ENCODE measurements at regions not wholly inside any gene's neighbourhood (a gene's known extent, or its start where the extent isn't known, plus 50 kb on each side); places are given as distances from the start of the nearest gene placed in this dataset.

DNA sequence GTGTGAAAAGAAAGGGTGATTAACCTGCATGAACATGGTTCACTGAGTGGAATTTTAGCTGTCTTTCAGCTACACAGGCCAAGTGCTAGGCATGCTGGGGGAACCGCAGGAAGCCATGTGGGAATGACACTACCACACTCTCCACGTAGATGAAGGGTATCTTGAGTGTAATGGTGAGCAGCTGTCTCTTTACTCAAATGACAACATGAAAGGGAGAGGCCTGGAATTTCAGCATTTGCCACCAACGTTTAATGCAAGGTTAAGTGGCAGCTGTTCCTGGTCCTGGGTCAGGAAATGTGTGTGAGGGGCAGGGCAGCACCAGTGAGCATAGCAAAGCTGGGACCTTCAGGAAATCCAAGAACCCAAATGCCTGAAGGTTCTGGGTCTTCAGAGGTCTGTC is 588.4 kb downstream of the SLC4A3 start:
- Histone ChIP-seq H3K27me3 (no peaks in the 10 kb centered on the region), H3K4me3 (no peak overlapping the region), H3K27ac (no peak overlapping the region), H3K9me3 (no peaks in the 10 kb centered on the region), H3K36me3 (no peaks in the 10 kb centered on the region), H3K4me1 (peaks cover 9% of the 10 kb centered on the region)
- intact Hi-C loops (cut with DNase I) = loop anchor here (10.0 kb wide), 1 partner anchor 1401 kb away; no protein-coding TSS in a partner anchor
- DNase-seq (ENCODE audit: extremely low spot score in 2 of 2) = no peak
- no peak for TF ChIP-seq CTCF (IDR thresholded peaks at IDR 0.05)
- no peak for TF ChIP-seq POLR2AphosphoS5 (IDR thresholded peaks at IDR 0.05; ENCODE audit: insufficient read depth in 1 of 2, low read depth in 1 of 2)
- TF ChIP-seq POLR2A (IDR thresholded peaks at IDR 0.05) = no peak

DNA sequence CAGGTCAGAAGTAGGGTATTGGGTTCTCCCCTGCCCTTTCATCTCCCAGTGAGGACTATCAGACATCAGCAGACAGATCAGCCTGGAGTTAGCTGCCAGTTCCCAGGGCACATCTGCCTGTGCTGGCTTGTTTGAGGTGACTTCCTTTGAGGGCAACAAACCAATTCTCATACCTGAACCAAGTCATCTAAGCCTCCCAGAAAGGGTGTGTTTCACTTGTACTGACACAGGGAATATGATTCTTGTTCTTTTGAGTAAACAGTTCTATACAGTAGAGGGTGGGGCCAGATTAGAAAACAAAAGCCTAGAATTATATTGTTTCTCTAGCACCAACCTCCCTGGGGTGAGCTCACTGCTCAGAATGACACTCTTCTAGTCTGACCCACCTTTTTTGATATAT is 591.9 kb downstream of the SLC4A3 start:
- Histone ChIP-seq H3K4me3 (no peak overlapping the region), H3K4me1 (peaks cover 9% of the 10 kb centered on the region), H3K27ac (no peak overlapping the region), H3K27me3 (no peaks in the 10 kb centered on the region), H3K36me3 (no peaks in the 10 kb centered on the region), H3K9me3 (no peaks in the 10 kb centered on the region)
- no peak for DNase-seq (ENCODE audit: extremely low spot score in 2 of 2)
- intact Hi-C loops (cut with DNase I) = loop anchor here (10.0 kb wide), 1 partner anchor 1405 kb away; no protein-coding TSS in a partner anchor
- TF ChIP-seq CTCF (IDR thresholded peaks at IDR 0.05) (no peak), POLR2AphosphoS5 (IDR thresholded peaks at IDR 0.05; ENCODE audit: insufficient read depth in 1 of 2, low read depth in 1 of 2) (peak in 1 of 2 donors; percentile 83), POLR2A (IDR thresholded peaks at IDR 0.05) (no peak)

DNA sequence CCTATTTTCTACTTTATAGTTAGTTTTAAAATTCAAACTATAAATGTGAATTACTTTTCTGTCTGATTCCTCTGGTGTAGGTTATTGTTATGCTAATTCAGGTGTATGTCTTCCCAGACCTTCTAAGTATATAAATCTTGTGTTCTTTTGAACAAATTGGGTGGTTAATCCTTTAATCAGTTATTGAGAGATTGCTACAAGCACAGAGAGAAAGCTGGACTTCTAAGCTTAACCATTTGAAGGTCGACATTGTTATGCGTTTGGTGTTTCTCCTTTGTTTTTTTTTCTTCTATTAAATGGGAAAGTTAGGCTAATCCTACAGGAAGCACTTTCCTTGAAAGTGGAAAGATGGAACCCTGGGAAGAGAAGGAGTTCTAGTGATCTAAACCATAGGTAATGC is 592.6 kb downstream of the SLC4A3 start:
- no peak for DNase-seq (ENCODE audit: extremely low spot score in 2 of 2)
- no peaks in the 10 kb centered on the region for H3K27me3 ChIP-seq
- TF ChIP-seq POLR2AphosphoS5 (IDR thresholded peaks at IDR 0.05; ENCODE audit: insufficient read depth in 1 of 2, low read depth in 1 of 2) = no peak
- no peak for TF ChIP-seq POLR2A (IDR thresholded peaks at IDR 0.05)
- no peak for TF ChIP-seq CTCF (IDR thresholded peaks at IDR 0.05)
- H3K27ac ChIP-seq = no peak overlapping the region
- H3K4me1 ChIP-seq = peaks cover 13% of the 10 kb centered on the region
- H3K9me3 ChIP-seq = no peaks in the 10 kb centered on the region
- intact Hi-C loops (cut with DNase I) = no loop called here
- H3K4me3 ChIP-seq = no peak overlapping the region
- no peaks in the 10 kb centered on the region for H3K36me3 ChIP-seq

- Histone ChIP-seq H3K27ac (no peak overlapping the region), H3K4me1 (peaks cover 24% of the 10 kb centered on the region), H3K4me3 (no peak overlapping the region), H3K9me3 (no peaks in the 10 kb centered on the region), H3K27me3 (no peaks in the 10 kb centered on the region), H3K36me3 (no peaks in the 10 kb centered on the region)
- TF ChIP-seq POLR2AphosphoS5 (IDR thresholded peaks at IDR 0.05; ENCODE audit: insufficient read depth in 1 of 2, low read depth in 1 of 2) (no peak), POLR2A (IDR thresholded peaks at IDR 0.05) (no peak)
- no peak for DNase-seq (ENCODE audit: extremely low spot score in 2 of 2)
- intact Hi-C loops (cut with DNase I) = no loop called here
Measured at GRCh38 chr2:220221992-220222391, 594.6 kb downstream of the SLC4A3 start.

DNA sequence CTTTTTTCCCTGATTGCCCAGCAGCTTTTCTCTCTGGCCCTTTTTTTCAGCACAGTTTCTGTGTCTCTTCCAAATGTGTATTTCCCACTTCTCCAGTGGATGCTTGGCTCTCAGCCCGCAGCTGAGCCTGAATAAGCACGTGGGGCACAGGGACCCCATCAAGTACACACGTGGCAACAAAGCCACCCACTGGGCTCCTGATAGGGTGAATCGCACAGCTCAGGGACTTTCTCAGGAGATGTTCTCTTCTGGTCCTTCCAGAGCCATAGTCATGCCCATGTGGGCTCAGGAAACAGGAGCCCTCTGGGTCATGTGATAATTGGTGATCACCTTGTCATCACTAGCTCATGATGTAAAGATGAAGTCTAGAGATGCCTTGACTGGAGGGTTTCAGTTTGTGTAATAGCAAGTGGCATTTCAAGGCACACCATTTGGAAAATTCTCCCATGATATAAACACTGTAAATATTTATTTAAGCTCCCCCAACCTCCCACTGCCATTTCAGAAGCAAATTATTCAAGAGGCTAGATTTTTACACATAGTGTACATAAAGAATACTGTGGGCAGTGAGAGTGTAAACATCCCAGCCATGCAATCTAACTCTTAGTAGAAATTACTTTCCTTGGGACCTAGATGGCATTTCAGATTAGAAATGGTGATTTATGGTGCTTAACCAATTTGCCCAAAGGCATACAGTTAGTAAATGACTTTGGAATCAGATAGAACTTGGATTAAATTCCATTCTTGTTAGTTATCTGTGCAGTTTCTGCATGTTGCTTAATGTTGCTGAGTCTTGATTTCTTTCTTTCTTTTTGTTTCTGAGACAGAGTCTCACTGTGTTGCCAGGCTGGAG is 597.5 kb downstream of the SLC4A3 start:
- peak in 1 of 2 donors; percentile 41 for TF ChIP-seq POLR2AphosphoS5 (IDR thresholded peaks at IDR 0.05; ENCODE audit: insufficient read depth in 1 of 2, low read depth in 1 of 2)
- no peak for TF ChIP-seq POLR2A (IDR thresholded peaks at IDR 0.05)
- TF ChIP-seq CTCF (IDR thresholded peaks at IDR 0.05) = no peak
- DNase-seq (ENCODE audit: extremely low spot score in 2 of 2) = no peak
- Histone ChIP-seq H3K36me3 (no peaks in the 10 kb centered on the region), H3K27ac (no peak overlapping the region), H3K4me1 (peaks cover 28% of the 10 kb centered on the region), H3K9me3 (no peaks in the 10 kb centered on the region), H3K27me3 (no peaks in the 10 kb centered on the region), H3K4me3 (no peak overlapping the region)
- intact Hi-C loops (cut with DNase I) = no loop called here
